K562 (cell line): ENCODE measurements at regions not wholly inside any gene's neighbourhood (a gene's known extent, or its start where the extent isn't known, plus 50 kb on each side); places are given as distances from the start of the nearest gene placed in this dataset.

Source experiments
- ATAC-seq: fragments of 200-7000 bp; cut with Tn5 transposase; 3 replicates; pipeline ENCODE4 v1.9.1; 2020; ENCODE audit warnings: moderate library complexity
- BruUV-seq: library from RNA; stranded (reverse); fragments of 400-500 nt; replicated peaks from 2 replicates; lab custom pipeline; 2021; lab: Mats Ljungman, UMichigan
- CTCF ChIA-PET: fragments of 300-600 bp; formaldehyde crosslinking; extraction: SDS; loops from one replicate; lab custom pipeline; 2021; ENCODE audit warnings: low intra/inter-chr PET ratio; lab: Yijun Ruan, JAX
- POLR2A ChIA-PET: fragments of 300-600, 350-650 bp; sonication (Branson Sonifier 250); formaldehyde crosslinking; extraction: SDS; loops from one replicate; lab custom pipeline; 2021; ENCODE audit warnings: antibody characterized with exemption, inconsistent platforms; lab: Yijun Ruan, JAX
- DNase-seq, 4 experiments: peaks; one replicate each; pipeline versions ENCODE4 v3.0.0 to v3.0.0-alpha.2; 2011 to 2018; ENCODE audit warnings: low spot score in 3 of 4, mixed read lengths in 3 of 4; ENCODE audit errors: extremely low read depth in 1 of 4
- FAIRE-seq: peaks from 2 replicates; lab custom pipeline; 2011; peaks lifted over from hg19 to GRCh38; lab: Jason Lieb, UNC
- H2AFZ ChIP-seq: 2 replicates; pipeline ENCODE4 v1.6.0; 2011; ENCODE audit warnings: low read depth, low read length, control low read depth, inconsistent platforms
- H3K27ac ChIP-seq: fragments of 200-600 bp; 3 replicates; pipeline ENCODE4 v1.8.0; 2011; ENCODE audit warnings: low read depth, mild to moderate bottlenecking, control low read depth, inconsistent platforms, low read length, moderate library complexity, mixed read lengths; ENCODE audit errors: extremely low read depth
- H3K27me3 ChIP-seq, 2 experiments: fragments of 300-600 bp in 1 of 2; 2 replicates in 1 of 2; 3 replicates in 1 of 2; pipeline versions ENCODE4 v1.6.0 to v1.8.0; 2011; ENCODE audit warnings: inconsistent platforms in 2 of 2, low read length in 2 of 2, mild to moderate bottlenecking in 1 of 2, mixed read lengths in 1 of 2, moderate library complexity in 1 of 2; ENCODE audit not compliant: control insufficient read depth in 2 of 2, insufficient read depth in 2 of 2
- H3K36me3 ChIP-seq: fragments of 300-600 bp; 3 replicates; pipeline ENCODE4 v1.8.0; 2011; ENCODE audit warnings: mild to moderate bottlenecking, low read length, inconsistent platforms; ENCODE audit not compliant: control insufficient read depth, insufficient read depth
- H3K4me1 ChIP-seq, 2 experiments: fragments of 200-600 bp in 1 of 2; replicated peaks in 1 of 2; 2 replicates in 1 of 2; 3 replicates in 1 of 2; pipeline versions ENCODE4 v1.5.1 to v1.8.0; 2011; ENCODE audit warnings: inconsistent platforms in 2 of 2, low read length in 2 of 2, mild to moderate bottlenecking in 1 of 2, mixed read lengths in 1 of 2, moderate library complexity in 1 of 2; ENCODE audit not compliant: control insufficient read depth in 2 of 2, insufficient read depth in 2 of 2
- H3K4me2 ChIP-seq: 2 replicates; pipeline ENCODE4 v1.6.1; 2011; ENCODE audit warnings: low read length, control low read depth, inconsistent platforms, mixed read lengths; ENCODE audit not compliant: insufficient read depth
- H3K4me3 ChIP-seq: fragments of 200-600 bp; sonication (generic), shearing (Covaris generic); 2 replicates; pipeline ENCODE4 v1.5.1; 2016; ENCODE audit warnings: control low read depth, inconsistent platforms
- H3K79me2 ChIP-seq: fragments of 200-600 bp; 3 replicates; pipeline ENCODE4 v1.8.0; 2011; ENCODE audit warnings: low read length, inconsistent platforms; ENCODE audit not compliant: control insufficient read depth, insufficient read depth
- H3K9ac ChIP-seq, 2 experiments: 2 replicates each; pipeline versions ENCODE4 v1.6.0 to v1.6.1; 2011; ENCODE audit warnings: low read depth in 2 of 2, low read length in 2 of 2, control low read depth in 1 of 2, inconsistent platforms in 1 of 2, mild to moderate bottlenecking in 1 of 2, mixed read lengths in 1 of 2; ENCODE audit not compliant: insufficient read depth in 1 of 2
- H3K9me1 ChIP-seq: one replicate; pipeline ENCODE4 v1.6.0; 2011; ENCODE audit warnings: inconsistent platforms, mild to moderate bottlenecking, low read length, moderate library complexity; ENCODE audit not compliant: control insufficient read depth, insufficient read depth
- H3K9me3 ChIP-seq: replicated peaks from 2 replicates; pipeline ENCODE4 v1.5.1; 2011; ENCODE audit warnings: low read depth, low read length, inconsistent platforms; ENCODE audit not compliant: control insufficient read depth, insufficient read depth
- H4K20me1 ChIP-seq: replicated peaks from 2 replicates; pipeline ENCODE4 v1.6.1; 2011; ENCODE audit warnings: low read length, inconsistent platforms, mixed read lengths; ENCODE audit not compliant: control insufficient read depth, insufficient read depth
- BHLHE40 ChIP-seq: IDR thresholded peaks from 2 replicates; pipeline ENCODE4 v1.6.1; 2011; ENCODE audit warnings: low read length, improper control_type of control experiment
- CREM ChIP-seq: IDR thresholded peaks from 2 replicates; pipeline ENCODE4 v1.6.1; 2014; ENCODE audit warnings: antibody characterized with exemption, low read depth
- FOXP1 ChIP-seq: sonication (generic); formaldehyde crosslinking; IDR thresholded peaks from 2 replicates; pipeline ENCODE4 v1.8.0; 2022; ENCODE audit warnings: mild to moderate bottlenecking, missing genetic modification reagents
- GABPA ChIP-seq: fragments of 200-800 bp; sonication (Bioruptor generic); conservative IDR thresholded peaks from 2 replicates; pipeline ENCODE4 v1.6.1; 2016; ENCODE audit warnings: low read depth, missing genetic modification characterization, missing compliant biosample characterization
- KAT2B ChIP-seq: IDR thresholded peaks from one replicate; pipeline ENCODE4 v1.6.1; 2012; ENCODE audit warnings: low read depth, mild to moderate bottlenecking, control low read depth, inconsistent platforms, low read length, moderate library complexity
- MAFK ChIP-seq: IDR thresholded peaks from 2 replicates; pipeline ENCODE4 v1.6.1; 2011; ENCODE audit warnings: low read length, improper control_type of control experiment
- POLR2G ChIP-seq: fragments of 200-400 bp; formaldehyde crosslinking; IDR thresholded peaks from 2 replicates; pipeline ENCODE4 v1.6.1; 2017; ENCODE audit warnings: low read depth, mild to moderate bottlenecking, antibody characterized with exemption, low read length, moderate library complexity
- RBM14 ChIP-seq: fragments of 200-400 bp; formaldehyde crosslinking; IDR thresholded peaks from 2 replicates; pipeline ENCODE4 v1.6.1; 2018; ENCODE audit warnings: low read depth, mild to moderate bottlenecking, low read length, moderate library complexity, borderline replicate concordance; ENCODE audit not compliant: insufficient read depth
- TARDBP ChIP-seq: fragments of 450-650 bp; IDR thresholded peaks from 2 replicates; pipeline ENCODE4 v1.6.1; 2016
- TSC22D4 ChIP-seq: fragments of 450-650 bp; IDR thresholded peaks from 2 replicates; pipeline ENCODE4 v1.6.1; 2016; ENCODE audit warnings: missing genetic modification characterization, missing biosample characterization, control low read depth
- ZNF134 ChIP-seq: fragments of 250-450 bp; sonication (Bioruptor Pico); conservative IDR thresholded peaks from 2 replicates; pipeline ENCODE4 v1.4.0; 2020
- ZNF175 ChIP-seq: fragments of 200-800 bp; sonication (Bioruptor generic); IDR thresholded peaks from 2 replicates; pipeline ENCODE4 v1.6.1; 2016; ENCODE audit warnings: low read depth, mild to moderate bottlenecking, missing genetic modification characterization, missing compliant biosample characterization
- ZNF395 ChIP-seq: fragments of 200-800 bp; sonication (Bioruptor generic); IDR thresholded peaks from 2 replicates; pipeline ENCODE4 v1.6.1; 2017; ENCODE audit warnings: missing genetic modification characterization, missing compliant biosample characterization
- ZNF644 ChIP-seq: fragments of 200-800 bp; sonication (Bioruptor generic); IDR thresholded peaks from 2 replicates; pipeline ENCODE4 v1.6.1; 2016; ENCODE audit warnings: low read depth, missing genetic modification characterization, missing compliant biosample characterization
- WGBS: fragments of 100-300 bp; shearing (Covaris generic); methylation state at CpG from one replicate; pipeline ENCODE4 v1.1.6; 2016; ENCODE audit warnings: low coverage, mixed read lengths; ENCODE audit not compliant: insufficient coverage; ENCODE audit errors: missing lambda C conversion rate; 5-methylcytosine and 5-hydroxymethylcytosine counted together
- in situ Hi-C: fragments of 300-500 bp; cut with MboI; formaldehyde crosslinking; loops from 4 replicates; pipeline ENCODE4 v1.15.0; 2018; ENCODE audit warnings: inconsistent platforms, mixed read lengths
- intact Hi-C: fragments of 100-400 bp; cut with micrococcal nuclease; formaldehyde crosslinking; loops from 2 replicates; pipeline ENCODE4 v1.14.2; 2022
- TF ChIP-seq, protein P1 (sequence below): fragments of 200-400 bp; formaldehyde crosslinking; IDR thresholded peaks from 2 replicates; pipeline ENCODE4 v1.6.1; 2017; ENCODE audit warnings: mild to moderate bottlenecking, low read depth, low read length, moderate library complexity

DNA sequence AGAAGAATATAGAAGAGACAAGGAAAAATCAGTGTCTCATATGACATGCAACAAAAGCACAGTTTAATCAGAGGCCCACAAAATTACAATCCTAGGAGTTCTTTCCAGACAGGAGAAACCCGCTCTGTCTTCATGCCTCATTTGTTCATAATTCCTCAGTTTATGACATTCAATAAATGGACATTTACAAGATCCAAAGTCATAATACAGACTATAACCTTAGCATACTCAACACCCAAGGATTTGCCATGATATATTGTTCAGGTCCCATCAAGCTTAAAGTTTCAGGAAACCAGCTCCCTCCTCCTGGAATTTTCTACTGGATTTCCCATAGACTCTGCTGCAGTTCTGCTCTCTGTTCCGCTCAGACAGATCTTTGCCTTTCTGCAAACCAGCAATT, 56.4 kb upstream of the POMP start:
- intact Hi-C loops (no loop called here), in situ Hi-C loops (no loop called here)
- Histone ChIP-seq H3K9me1 (no peaks in the 10 kb centered on the region), H3K79me2 (no peaks in the 10 kb centered on the region), H3K4me3 (no peak overlapping the region), H2AFZ (0 out of 2 replicates have a peak overlapping the region, but pooled peaks have one; percentile 84), H3K4me2 (no peak overlapping the region), H3K4me1 (peaks cover 0 to 6% of the 10 kb centered on the region in 2 experiments; a peak in 2 of 5 replicates), H3K27ac (no peak overlapping the region), H3K36me3 (no peaks in the 10 kb centered on the region), H3K27me3 (no peaks in the 10 kb centered on the region), H4K20me1 (no peaks in the 10 kb centered on the region), H3K9me3 (no peaks in the 10 kb centered on the region), H3K9ac (no peak overlapping the region)
- ATAC-seq: no peak
- CTCF ChIA-PET: no interaction called here
- BruUV-seq: no TSS peak
- POLR2A ChIA-PET: interaction anchor here (0.6 kb wide), 1 partner anchor 296 kb away, joined by 4 read pairs; no protein-coding TSS in a partner anchor
- TF ChIP-seq BHLHE40 (no peak), TSC22D4 (tag) (no peak), ZNF395 (no peak), ZNF644 (tag) (no peak)
- WGBS: 63% methylated on average over 2 of the region's 2 CpGs
- no peak for FAIRE-seq
- no peak for DNase-seq

DNA sequence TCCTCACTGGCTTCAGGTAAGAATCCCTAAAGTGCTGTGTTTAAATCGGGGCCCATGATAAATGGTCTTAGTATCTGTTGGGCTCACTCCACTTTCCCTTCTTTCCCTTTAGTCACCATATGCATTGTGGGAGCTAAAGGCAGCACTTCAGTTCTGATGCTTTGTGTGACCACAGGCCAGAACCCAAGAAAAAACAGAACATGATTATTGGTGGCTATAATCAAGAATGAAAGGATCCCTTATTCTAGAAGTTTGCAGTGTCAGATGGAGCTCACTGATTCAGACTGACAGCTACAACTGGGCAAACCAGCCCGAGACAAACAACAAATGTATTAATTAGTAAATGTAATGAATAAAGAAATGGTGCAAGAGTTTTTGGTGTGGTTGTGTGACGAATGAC, 57.3 kb upstream of the POMP start:
- in situ Hi-C loops: no loop called here
- Histone ChIP-seq H3K36me3 (no peaks in the 10 kb centered on the region), H4K20me1 (no peaks in the 10 kb centered on the region), H3K4me3 (no peak overlapping the region), H3K79me2 (no peaks in the 10 kb centered on the region), H3K9ac (no peak overlapping the region), H3K27me3 (no peaks in the 10 kb centered on the region), H3K4me1 (peaks cover 0 to 6% of the 10 kb centered on the region in 2 experiments; a peak in 2 of 5 replicates), H3K27ac (no peak overlapping the region), H3K9me1 (no peaks in the 10 kb centered on the region), H3K4me2 (no peak overlapping the region), H2AFZ (no peak overlapping the region), H3K9me3 (no peaks in the 10 kb centered on the region)
- DNase-seq (no peak), FAIRE-seq (no peak), ATAC-seq (no peak)
- CTCF ChIA-PET: no interaction called here
- POLR2A ChIA-PET: interaction anchor here (0.6 kb wide), 1 partner anchor 418 kb away, joined by 4 read pairs; no protein-coding TSS in a partner anchor
- no TSS peak for BruUV-seq
- WGBS: 20% methylated on average over 3 of the region's 3 CpGs
- intact Hi-C loops: no loop called here
- TF ChIP-seq ZNF134 (CRISPR knock-in tag): no peak
- TF ChIP-seq CREM: no peak
- no peak for TF ChIP-seq ZNF175 (CRISPR knock-in tag)
- no peak for TF ChIP-seq GABPA
- no peak for TF ChIP-seq FOXP1 (CRISPR knock-in tag)
- TF ChIP-seq RBM14: no peak
- TF ChIP-seq TARDBP: no peak
- TF ChIP-seq, protein P1, sequence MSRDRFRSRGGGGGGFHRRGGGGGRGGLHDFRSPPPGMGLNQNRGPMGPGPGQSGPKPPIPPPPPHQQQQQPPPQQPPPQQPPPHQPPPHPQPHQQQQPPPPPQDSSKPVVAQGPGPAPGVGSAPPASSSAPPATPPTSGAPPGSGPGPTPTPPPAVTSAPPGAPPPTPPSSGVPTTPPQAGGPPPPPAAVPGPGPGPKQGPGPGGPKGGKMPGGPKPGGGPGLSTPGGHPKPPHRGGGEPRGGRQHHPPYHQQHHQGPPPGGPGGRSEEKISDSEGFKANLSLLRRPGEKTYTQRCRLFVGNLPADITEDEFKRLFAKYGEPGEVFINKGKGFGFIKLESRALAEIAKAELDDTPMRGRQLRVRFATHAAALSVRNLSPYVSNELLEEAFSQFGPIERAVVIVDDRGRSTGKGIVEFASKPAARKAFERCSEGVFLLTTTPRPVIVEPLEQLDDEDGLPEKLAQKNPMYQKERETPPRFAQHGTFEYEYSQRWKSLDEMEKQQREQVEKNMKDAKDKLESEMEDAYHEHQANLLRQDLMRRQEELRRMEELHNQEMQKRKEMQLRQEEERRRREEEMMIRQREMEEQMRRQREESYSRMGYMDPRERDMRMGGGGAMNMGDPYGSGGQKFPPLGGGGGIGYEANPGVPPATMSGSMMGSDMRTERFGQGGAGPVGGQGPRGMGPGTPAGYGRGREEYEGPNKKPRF: no peak
- TF ChIP-seq KAT2B: no peak
- no peak for TF ChIP-seq MAFK
- no peak for TF ChIP-seq POLR2G
